HG02588 (cell line): ENCODE measurements at regions not wholly inside any gene's neighbourhood (a gene's known extent, or its start where the extent isn't known, plus 50 kb on each side); places are given as distances from the start of the nearest gene placed in this dataset.

ENCODE experiments used
- ATAC-seq: cut with Tn5 transposase; IDR thresholded peaks from one replicate; pipeline ENCODE4 v1.9.1; 2021; ENCODE audit warnings: mild to moderate bottlenecking, moderate library complexity; ENCODE audit not compliant: unreplicated experiment

GRCh38 chr10:84078771-84079170, 60.5 kb upstream of the GHITM start:
- no peak for ATAC-seq

- ATAC-seq = no peak
Measured at GRCh38 chr10:84084342-84084741, 55.0 kb upstream of the GHITM start.

GRCh38 chr10:84087202-84087601, 52.1 kb upstream of the GHITM start:
- no peak for ATAC-seq

- no peak for ATAC-seq
Measured at GRCh38 chr10:84088626-84089025, 50.7 kb upstream of the GHITM start.

- ATAC-seq = no peak
Measured at GRCh38 chr10:84089162-84089561, 50.1 kb upstream of the GHITM start.
